H1 (cell line): ENCODE measurements at regions not wholly inside any gene's neighbourhood (a gene's known extent, or its start where the extent isn't known, plus 50 kb on each side); places are given as distances from the start of the nearest gene placed in this dataset.

Source experiments
- CBX8 ChIP-seq: fragments of 300-800, 300-1000 bp; sonication (generic); IDR thresholded peaks from 2 replicates; pipeline ENCODE4 v1.7.1; 2016; ENCODE audit warnings: low read depth, low read length, borderline replicate concordance
- CREB1 ChIP-seq: IDR thresholded peaks from 2 replicates; pipeline ENCODE4 v1.6.1; 2012; ENCODE audit warnings: inconsistent platforms
- FOSL1 ChIP-seq: IDR thresholded peaks from 2 replicates; pipeline ENCODE4 v1.6.1; 2011; ENCODE audit warnings: mild to moderate bottlenecking, low read depth, low read length, moderate library complexity; ENCODE audit not compliant: insufficient read depth
- POLR2A ChIP-seq, 2 experiments: IDR thresholded peaks; 1 replicate in 1 of 2; 2 replicates in 1 of 2; pipeline ENCODE4 v1.6.1; 2011; ENCODE audit warnings: low read depth in 2 of 2, low read length in 2 of 2, mild to moderate bottlenecking in 2 of 2; ENCODE audit errors: control extremely low read depth in 1 of 2
- TAF7 ChIP-seq: optimal IDR thresholded peaks from 2 replicates; pipeline ENCODE3; 2011; ENCODE audit warnings: low read depth, mild to moderate bottlenecking, inconsistent platforms, low read length, moderate library complexity, borderline replicate concordance
- TBP ChIP-seq: IDR thresholded peaks from 2 replicates; pipeline ENCODE4 v1.6.1; 2011; ENCODE audit warnings: low read depth, low read length, improper control_type of control experiment

GRCh38 chr3:176839901-176840300 is 357.4 kb downstream of the TBL1XR1 start (continued):
- no peak for TF ChIP-seq CREB1
- no peak for TF ChIP-seq TBP
- TF ChIP-seq CBX8: no peak
- TF ChIP-seq TAF7: no peak
- TF ChIP-seq FOSL1: no peak
- TF ChIP-seq POLR2A (IDR thresholded peaks at IDR 0.05; ENCODE audit: control extremely low read depth in 1 of 2, low read depth in 2 of 2, low read length in 2 of 2): no peak
- TF ChIP-seq, all 59 proteins: peak for 0
